Thyroid gland (tissue), 4 donors: ENCODE measurements at regions not wholly inside any gene's neighbourhood (a gene's known extent, or its start where the extent isn't known, plus 50 kb on each side); places are given as distances from the start of the nearest gene placed in this dataset.

Experiments used
- POLR2A ChIP-seq, 2 donors: fragments of 450-650 bp; IDR thresholded peaks; one replicate each; pipeline ENCODE4 v1.6.1; 2017; ENCODE audit warnings: antibody characterized with exemption in 2 of 2, mild to moderate bottlenecking in 2 of 2, moderate library complexity in 1 of 2
- TF ChIP-seq, protein P1 (sequence below), 6 experiments: fragments of 200-600 bp in 3 of 6; fragments of 450-650 bp in 3 of 6; sonication (generic) in 3 of 6; IDR thresholded peaks; one replicate each; pipeline ENCODE4 v1.5.1; 2016 to 2019; ENCODE audit warnings: antibody characterized with exemption in 6 of 6, mild to moderate bottlenecking in 2 of 6, inconsistent platforms in 1 of 6, moderate library complexity in 1 of 6

GRCh38 chr11:92759571-92760214 is 209.8 kb upstream of the MTNR1B start:
- TF ChIP-seq, protein P1, sequence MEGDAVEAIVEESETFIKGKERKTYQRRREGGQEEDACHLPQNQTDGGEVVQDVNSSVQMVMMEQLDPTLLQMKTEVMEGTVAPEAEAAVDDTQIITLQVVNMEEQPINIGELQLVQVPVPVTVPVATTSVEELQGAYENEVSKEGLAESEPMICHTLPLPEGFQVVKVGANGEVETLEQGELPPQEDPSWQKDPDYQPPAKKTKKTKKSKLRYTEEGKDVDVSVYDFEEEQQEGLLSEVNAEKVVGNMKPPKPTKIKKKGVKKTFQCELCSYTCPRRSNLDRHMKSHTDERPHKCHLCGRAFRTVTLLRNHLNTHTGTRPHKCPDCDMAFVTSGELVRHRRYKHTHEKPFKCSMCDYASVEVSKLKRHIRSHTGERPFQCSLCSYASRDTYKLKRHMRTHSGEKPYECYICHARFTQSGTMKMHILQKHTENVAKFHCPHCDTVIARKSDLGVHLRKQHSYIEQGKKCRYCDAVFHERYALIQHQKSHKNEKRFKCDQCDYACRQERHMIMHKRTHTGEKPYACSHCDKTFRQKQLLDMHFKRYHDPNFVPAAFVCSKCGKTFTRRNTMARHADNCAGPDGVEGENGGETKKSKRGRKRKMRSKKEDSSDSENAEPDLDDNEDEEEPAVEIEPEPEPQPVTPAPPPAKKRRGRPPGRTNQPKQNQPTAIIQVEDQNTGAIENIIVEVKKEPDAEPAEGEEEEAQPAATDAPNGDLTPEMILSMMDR (IDR thresholded peaks at IDR 0.05): no peak
- TF ChIP-seq POLR2A (IDR thresholded peaks at IDR 0.05): no peak
